HG03565 (cell line): ENCODE measurements at regions not wholly inside any gene's neighbourhood (a gene's known extent, or its start where the extent isn't known, plus 50 kb on each side); places are given as distances from the start of the nearest gene placed in this dataset.

Experiments
- ATAC-seq: cut with Tn5 transposase; IDR thresholded peaks from one replicate; pipeline ENCODE4 v1.9.1; 2021; ENCODE audit warnings: mild to moderate bottlenecking, moderate library complexity; ENCODE audit not compliant: unreplicated experiment

DNA sequence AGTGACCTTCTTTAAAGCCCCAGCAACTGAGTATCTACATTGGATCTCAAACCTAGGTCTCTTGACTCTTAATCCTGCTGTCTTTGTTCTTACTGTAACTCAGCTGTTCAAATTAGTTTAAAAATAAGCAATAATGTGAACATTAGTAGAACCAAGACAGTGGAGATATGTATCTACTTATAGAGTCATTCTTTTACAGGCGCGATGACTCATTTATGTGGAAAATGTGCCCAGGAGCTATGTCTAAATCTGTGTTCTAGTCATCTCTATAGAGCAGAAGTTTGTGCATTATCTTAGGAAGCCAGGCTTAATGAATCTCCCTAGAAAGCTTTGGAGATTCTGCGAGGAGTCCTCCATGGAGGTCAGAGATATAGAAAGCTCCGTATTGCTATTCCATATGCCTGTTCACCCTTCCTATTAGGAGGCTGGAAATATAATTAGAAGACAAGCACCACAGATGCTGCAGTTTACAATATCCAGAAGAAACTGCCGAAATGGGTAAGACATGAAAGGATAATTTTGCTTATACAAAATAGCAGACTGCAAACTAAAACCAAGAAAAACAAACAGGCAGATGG, 211.6 kb downstream of the TRIB2 start:
- no peak for ATAC-seq

DNA sequence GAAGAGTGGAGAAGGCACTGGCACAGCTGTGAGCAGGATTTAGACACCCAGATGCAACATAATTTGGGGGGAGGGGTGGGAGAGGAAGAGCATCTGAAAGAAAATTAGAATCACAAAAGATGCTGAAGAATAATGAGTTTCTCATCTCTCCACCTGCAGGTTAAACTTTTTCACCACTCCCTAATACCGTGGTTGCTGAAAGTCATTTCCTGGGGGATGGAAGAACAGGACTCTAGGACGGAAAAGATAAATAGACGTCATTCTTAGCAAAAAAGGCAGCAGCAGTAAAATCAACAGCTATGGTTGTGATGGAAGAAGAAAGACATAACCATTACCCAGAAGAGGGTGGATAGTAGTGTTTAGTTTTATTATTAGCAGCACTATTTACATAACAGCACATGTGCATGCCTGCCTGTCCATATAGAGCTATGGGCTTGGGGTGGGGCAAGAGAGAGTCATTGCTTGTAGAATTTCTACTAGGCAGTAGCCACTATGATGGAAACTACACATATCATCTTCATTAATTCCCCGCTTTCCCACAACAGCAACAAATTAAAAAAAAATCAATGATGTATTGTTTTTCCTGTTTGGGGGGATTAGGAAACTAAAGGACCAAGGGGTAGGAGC, 212.2 kb downstream of the TRIB2 start:
- ATAC-seq = no peak

DNA sequence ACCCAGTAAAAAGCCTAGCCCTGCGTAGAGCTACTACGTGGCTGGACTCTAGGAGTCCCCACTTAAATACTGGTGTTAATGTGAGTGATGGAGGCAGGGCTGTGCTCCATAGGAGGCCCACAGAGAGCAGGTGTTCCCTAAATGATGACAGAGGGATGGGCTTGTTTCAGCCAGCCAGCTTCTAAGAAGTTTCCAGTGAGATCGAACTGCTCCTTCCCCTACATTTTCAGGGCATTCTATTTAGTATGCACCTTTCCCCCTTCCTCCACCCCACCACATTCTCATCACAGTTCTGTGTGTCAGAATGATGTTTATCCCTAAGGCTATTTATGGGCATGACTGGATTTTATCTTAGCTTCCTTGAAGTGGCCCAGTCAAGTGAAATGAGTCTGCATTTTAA, 213.0 kb downstream of the TRIB2 start:
- ATAC-seq = no peak

GRCh38 chr2:12930391-12930790, 213.7 kb downstream of the TRIB2 start:
- no peak for ATAC-seq

DNA sequence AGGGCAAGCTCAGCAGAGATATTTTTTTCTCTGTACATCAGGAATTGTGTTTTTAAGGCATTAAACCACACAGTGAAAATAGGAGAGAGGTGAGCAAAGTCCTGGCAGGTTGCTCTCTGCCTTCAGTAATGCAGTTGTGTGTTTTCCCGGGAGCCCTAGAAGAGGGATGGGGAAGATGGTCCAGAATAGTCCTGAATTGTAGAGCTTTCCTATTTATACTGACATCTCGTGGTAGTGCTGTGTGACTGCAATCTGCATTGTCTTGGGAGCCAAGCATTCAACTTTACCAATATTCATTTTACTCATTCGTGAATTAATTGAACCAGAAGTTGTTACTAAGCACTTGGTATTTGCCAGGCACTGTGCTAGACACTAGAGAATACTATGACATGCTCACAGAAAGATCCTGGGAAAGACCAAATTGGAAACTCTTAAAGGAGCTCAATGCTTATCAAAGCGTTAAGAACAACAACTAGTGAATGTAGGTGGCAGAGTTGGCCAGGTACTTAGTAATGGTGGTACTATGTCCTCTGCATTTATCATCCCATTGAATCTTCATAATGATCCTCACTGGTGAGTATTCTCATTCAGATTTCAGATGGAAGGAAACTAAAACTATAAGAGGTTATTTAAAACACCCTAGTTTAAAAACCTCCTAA, 214.6 kb downstream of the TRIB2 start:
- ATAC-seq = peak; percentile 69

- ATAC-seq = no peak
Observed at GRCh38 chr2:12932192-12932591, 215.5 kb downstream of the TRIB2 start.

GRCh38 chr2:12934146-12934756, 217.5 kb downstream of the TRIB2 start:
- no peak for ATAC-seq

- ATAC-seq = no peak
Observed at GRCh38 chr2:12935222-12935621, 218.5 kb downstream of the TRIB2 start.

DNA sequence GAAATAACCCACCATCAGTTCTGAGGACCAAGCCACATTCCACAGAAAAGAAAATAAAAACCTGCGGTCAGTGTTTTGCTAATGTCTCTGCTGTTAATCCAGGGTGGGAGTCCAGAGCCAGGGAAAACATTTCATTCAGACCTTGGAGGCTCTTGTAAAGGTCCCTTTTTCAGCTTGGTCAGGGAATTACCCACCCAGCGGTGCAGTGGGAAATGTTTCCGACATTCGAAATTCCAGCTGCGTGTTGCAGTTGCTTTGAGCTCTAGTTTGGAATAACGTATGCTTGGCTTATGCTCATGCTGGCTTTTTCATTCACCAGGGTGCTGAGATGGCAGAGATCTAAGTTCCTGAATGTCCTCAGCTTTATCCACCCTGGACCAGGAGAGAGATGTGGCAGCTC, 219.1 kb downstream of the TRIB2 start:
- no peak for ATAC-seq

DNA sequence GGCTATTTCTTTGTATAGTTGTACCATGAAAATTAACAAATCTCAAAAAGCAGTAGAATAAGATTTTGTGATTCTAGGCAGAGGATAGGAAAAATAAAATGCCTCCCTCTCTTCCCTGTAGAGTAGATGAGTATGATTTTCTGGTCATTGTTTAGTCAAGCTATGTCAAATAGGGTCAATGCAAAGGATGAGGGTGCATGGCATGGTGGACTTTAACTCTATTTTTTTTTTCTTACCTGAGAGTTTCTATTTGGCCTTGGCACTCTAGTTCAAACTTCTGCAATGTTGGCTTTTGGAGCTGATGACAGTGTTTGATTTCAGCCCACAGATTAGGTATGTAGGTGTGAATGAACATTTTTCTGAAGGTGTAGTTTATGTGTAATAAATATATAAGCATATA, 224.5 kb downstream of the TRIB2 start:
- no peak for ATAC-seq

DNA sequence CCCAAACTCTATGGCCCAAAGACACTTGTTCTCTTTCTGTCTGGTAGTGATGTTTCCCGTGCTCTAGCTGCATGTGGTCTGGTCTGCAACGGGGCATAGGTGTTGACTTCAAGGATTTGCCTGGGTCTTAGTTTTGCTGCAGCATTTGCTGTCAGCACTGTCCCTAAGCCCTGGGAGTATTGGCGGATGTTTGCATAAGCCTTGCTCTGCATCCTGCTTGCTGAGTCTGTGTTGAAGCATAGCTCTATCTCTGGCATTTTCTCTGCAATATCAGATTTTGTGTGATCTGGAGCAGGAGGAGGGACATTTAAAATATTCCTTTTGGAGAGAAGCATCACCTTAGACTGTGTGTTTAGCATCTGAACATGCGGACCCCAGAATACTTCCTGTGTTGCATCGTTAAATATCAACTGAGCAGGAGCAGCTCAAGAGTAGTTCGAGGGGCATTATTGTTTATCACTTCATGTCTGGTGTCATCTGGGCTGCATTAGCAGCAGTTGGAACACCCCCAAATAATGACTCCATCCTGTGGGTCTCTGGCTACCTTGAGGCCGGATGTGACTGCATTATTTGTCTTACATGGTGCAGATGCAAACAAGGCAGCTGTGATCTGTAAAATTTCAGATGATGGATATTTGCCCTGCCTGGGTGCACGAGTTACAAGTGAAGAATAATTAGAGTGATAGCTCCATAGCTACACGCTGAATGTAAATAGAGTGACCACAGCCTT, 231.7 kb downstream of the TRIB2 start:
- ATAC-seq = peak; percentile 6

DNA sequence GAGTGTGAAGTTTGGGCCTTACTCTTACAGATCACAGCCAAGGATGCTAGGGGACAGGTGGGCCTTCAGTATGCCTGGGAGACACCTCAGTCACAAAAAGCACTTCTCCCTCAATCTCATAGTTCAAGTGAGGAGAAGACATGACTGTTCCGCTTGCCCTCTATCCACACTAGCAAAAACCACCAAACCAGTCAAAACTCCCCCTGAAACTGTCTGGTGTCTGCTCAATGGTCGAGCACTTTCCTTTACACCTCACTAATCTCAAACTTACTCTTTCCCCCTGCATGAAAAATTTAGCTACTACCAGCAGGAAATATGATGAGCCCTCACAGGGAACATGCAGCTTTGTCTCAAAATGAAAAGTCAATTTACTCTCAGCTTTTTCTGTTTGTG, 232.2 kb downstream of the TRIB2 start:
- peak; percentile 90 for ATAC-seq

GRCh38 chr2:12949406-12949805, 232.7 kb downstream of the TRIB2 start:
- ATAC-seq = no peak

DNA sequence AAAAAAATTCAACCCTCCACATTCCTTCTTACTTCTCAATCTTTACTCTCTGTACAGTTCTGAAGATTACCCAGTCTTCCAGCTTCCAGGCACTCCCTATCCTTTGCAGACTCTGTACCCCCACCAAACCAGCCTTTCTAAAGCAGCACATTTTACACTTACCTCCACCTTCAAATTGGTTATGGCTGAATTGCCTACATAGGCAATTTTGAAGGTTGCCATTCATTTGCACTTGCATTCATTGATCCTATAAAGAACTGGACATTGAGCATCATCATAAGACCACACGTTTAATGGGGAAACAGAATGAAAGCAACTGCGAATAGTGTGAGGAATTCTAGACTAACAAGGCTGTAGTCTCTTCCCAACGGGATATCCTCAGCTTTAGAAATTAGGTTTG, 233.4 kb downstream of the TRIB2 start:
- ATAC-seq = no peak

DNA sequence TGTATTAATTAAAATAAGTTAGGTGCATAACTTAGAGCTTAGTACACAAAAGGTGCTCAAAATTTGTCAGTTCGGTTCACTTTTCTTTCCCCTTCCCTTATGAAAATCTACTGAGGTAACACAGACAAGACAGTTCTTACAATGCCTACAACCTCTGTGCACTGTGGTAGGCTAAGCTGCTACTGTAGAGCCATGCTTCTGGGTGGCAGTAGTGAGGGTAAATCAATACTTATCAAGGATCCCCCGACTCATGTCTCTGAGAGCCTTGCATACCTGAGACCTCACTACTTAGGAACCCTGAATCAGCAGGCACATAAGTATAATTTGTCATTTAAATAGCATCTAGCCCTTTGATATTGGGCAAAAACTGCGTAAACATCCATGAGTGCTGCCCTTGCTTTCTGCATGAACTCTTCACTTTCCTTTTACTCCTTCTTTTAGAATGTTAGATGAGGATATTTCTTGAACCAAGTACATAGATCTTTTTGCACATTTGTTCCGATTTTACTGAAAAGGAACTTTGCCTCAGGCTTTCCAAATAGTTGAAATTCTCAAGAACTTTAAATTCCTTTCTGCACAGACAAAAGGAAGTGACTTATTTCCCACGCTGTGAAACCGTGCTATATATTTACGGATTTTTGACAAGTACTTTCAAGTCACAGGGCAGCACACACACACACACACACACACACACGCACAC, 234.4 kb downstream of the TRIB2 start:
- ATAC-seq = no peak

- ATAC-seq = no peak
Observed at GRCh38 chr2:12951657-12951973, 234.9 kb downstream of the TRIB2 start.

GRCh38 chr2:12953596-12953995, 236.9 kb downstream of the TRIB2 start:
- ATAC-seq = no peak

- no peak for ATAC-seq
Observed at GRCh38 chr2:12955864-12956263, 239.1 kb downstream of the TRIB2 start.

GRCh38 chr2:12957251-12957650, 240.5 kb downstream of the TRIB2 start:
- no peak for ATAC-seq

GRCh38 chr2:12959935-12960334, 243.2 kb downstream of the TRIB2 start:
- no peak for ATAC-seq

- no peak for ATAC-seq
Observed at GRCh38 chr2:12960671-12961070, 243.9 kb downstream of the TRIB2 start.
